HG02763 (cell line): ENCODE measurements at regions not wholly inside any gene's neighbourhood (a gene's known extent, or its start where the extent isn't known, plus 50 kb on each side); places are given as distances from the start of the nearest gene placed in this dataset.

Source experiments
- ATAC-seq: cut with Tn5 transposase; IDR thresholded peaks from one replicate; pipeline ENCODE4 v1.9.1; 2021; ENCODE audit warnings: mild to moderate bottlenecking, moderate library complexity; ENCODE audit not compliant: unreplicated experiment

- ATAC-seq, result no peak
These were observed 304.5 kb upstream of the SEMA6D start for GRCh38 chr15:47412802-47413201.

- no peak for ATAC-seq
These were observed 303.1 kb upstream of the SEMA6D start for GRCh38 chr15:47414207-47414606.

- ATAC-seq, result no peak
These were observed 301.8 kb upstream of the SEMA6D start for GRCh38 chr15:47415539-47415971.

GRCh38 chr15:47422881-47423665 lies 294.2 kb upstream of the SEMA6D start:
- no peak for ATAC-seq

GRCh38 chr15:47427463-47427862 lies 289.8 kb upstream of the SEMA6D start:
- ATAC-seq, result no peak

GRCh38 chr15:47429376-47429775 lies 287.9 kb upstream of the SEMA6D start:
- no peak for ATAC-seq

- no peak for ATAC-seq
These were observed 285.8 kb upstream of the SEMA6D start for GRCh38 chr15:47431501-47431900.

GRCh38 chr15:47432826-47433225 lies 284.5 kb upstream of the SEMA6D start:
- no peak for ATAC-seq

GRCh38 chr15:47434596-47434995 lies 282.7 kb upstream of the SEMA6D start:
- ATAC-seq, result no peak

- no peak for ATAC-seq
These were observed 279.8 kb upstream of the SEMA6D start for GRCh38 chr15:47437491-47437890.

GRCh38 chr15:47439146-47440111 lies 277.9 kb upstream of the SEMA6D start:
- ATAC-seq, result no peak

- ATAC-seq, result no peak
These were observed 274.9 kb upstream of the SEMA6D start for GRCh38 chr15:47442371-47442770.

GRCh38 chr15:47443839-47444238 lies 273.5 kb upstream of the SEMA6D start:
- ATAC-seq, result no peak

GRCh38 chr15:47445723-47446392 lies 271.4 kb upstream of the SEMA6D start:
- ATAC-seq, result no peak

GRCh38 chr15:47460795-47461573 lies 256.3 kb upstream of the SEMA6D start:
- no peak for ATAC-seq

GRCh38 chr15:47461652-47462141 lies 255.6 kb upstream of the SEMA6D start:
- ATAC-seq, result no peak

GRCh38 chr15:47466357-47466756 lies 250.9 kb upstream of the SEMA6D start:
- ATAC-seq, result no peak

GRCh38 chr15:47470983-47471382 lies 246.3 kb upstream of the SEMA6D start:
- ATAC-seq, result no peak

GRCh38 chr15:47473106-47473725 lies 244.1 kb upstream of the SEMA6D start:
- no peak for ATAC-seq

- ATAC-seq, result no peak
These were observed 243.5 kb upstream of the SEMA6D start for GRCh38 chr15:47473832-47474231.
